Glomerular visceral epithelial cell (primary cell): ENCODE measurements at regions not wholly inside any gene's neighbourhood (a gene's known extent, or its start where the extent isn't known, plus 50 kb on each side); places are given as distances from the start of the nearest gene placed in this dataset.
A peak's percentile ranks its signal among the peaks of the same experiment; 100 is the strongest.

ENCODE experiments used
- DNase-seq: peaks from one replicate; pipeline ENCODE4 v3.0.0-alpha.2; 2016; ENCODE audit errors: extremely low spot score

GRCh38 chr1:78358165-78358564 lies 132.6 kb upstream of the PTGFR start:
- peak; percentile 6 for DNase-seq

- no peak for DNase-seq
Observed at GRCh38 chr1:78359666-78360065, 131.1 kb upstream of the PTGFR start.

GRCh38 chr1:78360584-78360983 lies 130.2 kb upstream of the PTGFR start:
- DNase-seq, result no peak

- DNase-seq, result no peak
Observed at GRCh38 chr1:78367700-78368099, 123.1 kb upstream of the PTGFR start.

GRCh38 chr1:78369546-78369945 lies 121.2 kb upstream of the PTGFR start:
- no peak for DNase-seq

GRCh38 chr1:78370356-78370755 lies 120.4 kb upstream of the PTGFR start:
- peak; percentile 46 for DNase-seq

GRCh38 chr1:78370779-78371482 lies 119.8 kb upstream of the PTGFR start:
- DNase-seq, result peak; percentile 64

GRCh38 chr1:78373676-78374075 lies 117.1 kb upstream of the PTGFR start:
- DNase-seq, result no peak

GRCh38 chr1:78375996-78376395 lies 114.8 kb upstream of the PTGFR start:
- no peak for DNase-seq

GRCh38 chr1:78377356-78377928 lies 113.3 kb upstream of the PTGFR start:
- peak; percentile 33 for DNase-seq

GRCh38 chr1:78383923-78384322 lies 106.9 kb upstream of the PTGFR start:
- DNase-seq, result no peak

- no peak for DNase-seq
Observed at GRCh38 chr1:78385744-78386462, 104.9 kb upstream of the PTGFR start.

GRCh38 chr1:78387201-78387600 lies 103.6 kb upstream of the PTGFR start:
- no peak for DNase-seq

GRCh38 chr1:78387871-78388270 lies 102.9 kb upstream of the PTGFR start:
- no peak for DNase-seq

- no peak for DNase-seq
Observed at GRCh38 chr1:78388275-78388674, 102.5 kb upstream of the PTGFR start.

- no peak for DNase-seq
Observed at GRCh38 chr1:78401148-78401547, 89.6 kb upstream of the PTGFR start.

GRCh38 chr1:78408192-78408591 lies 82.6 kb upstream of the PTGFR start:
- no peak for DNase-seq

GRCh38 chr1:78408810-78409209 lies 82.0 kb upstream of the PTGFR start:
- DNase-seq, result no peak

GRCh38 chr1:78410643-78411042 lies 80.1 kb upstream of the PTGFR start:
- DNase-seq, result no peak

- no peak for DNase-seq
Observed at GRCh38 chr1:78411707-78412106, 79.1 kb upstream of the PTGFR start.

GRCh38 chr1:78415165-78415564 lies 75.6 kb upstream of the PTGFR start:
- no peak for DNase-seq

- DNase-seq, result no peak
Observed at GRCh38 chr1:78419309-78419708, 71.5 kb upstream of the PTGFR start.

GRCh38 chr1:78420181-78420580 lies 70.6 kb upstream of the PTGFR start:
- no peak for DNase-seq
